HCT116 (cell line): ENCODE measurements at regions not wholly inside any gene's neighbourhood (a gene's known extent, or its start where the extent isn't known, plus 50 kb on each side); places are given as distances from the start of the nearest gene placed in this dataset.

Experiments
- ATAC-seq: fragments of 200-7000 bp; cut with Tn5 transposase; 2 replicates; pipeline ENCODE4 v1.9.1; 2020; ENCODE audit warnings: mild to moderate bottlenecking, moderate library complexity
- BruUV-seq: library from RNA; stranded (reverse); fragments of 400-500 nt; replicated peaks from 2 replicates; lab custom pipeline; 2021; lab: Mats Ljungman, UMichigan
- CTCF ChIA-PET: fragments of 300-600 bp; sonication (Branson Sonifier 250); formaldehyde crosslinking; loops from one replicate; lab custom pipeline; 2021; ENCODE audit warnings: antibody characterized with exemption; lab: Charles Lee
- POLR2A ChIA-PET: fragments of 300-600, 350-600 bp; sonication (Branson Sonifier 250); formaldehyde crosslinking; loops from one replicate; lab custom pipeline; 2021; ENCODE audit warnings: antibody characterized with exemption; lab: Charles Lee
- RAD21 ChIA-PET, 2 experiments: fragments of 300-600 bp; sonication (Branson Sonifier 250); formaldehyde crosslinking; loops; one replicate each; lab custom pipeline; 2023; ENCODE audit warnings: low total read pairs in 2 of 2; ENCODE audit not compliant: uncharacterized antibody in 2 of 2, unreplicated experiment in 2 of 2, low non-redundant PET in 1 of 2; lab: Charles Lee
- DNase-seq: peaks from one replicate; pipeline ENCODE4 v3.0.0-alpha.2; 2010; ENCODE audit warnings: low read depth, low spot score
- H2AFZ ChIP-seq: fragments of 200-600 bp; shearing (Covaris generic), sonication (generic); 2 replicates; pipeline ENCODE4 v1.6.1; 2017; ENCODE audit warnings: low read depth, mixed run types, mixed read lengths, antibody characterized with exemption, low read length; ENCODE audit not compliant: poor library complexity, severe bottlenecking
- H3K27ac ChIP-seq: 2 replicates; pipeline ENCODE4 v1.5.1; 2012; ENCODE audit warnings: low read depth, low read length
- H3K27me3 ChIP-seq: fragments of 200-600 bp; sonication (generic); 2 replicates; pipeline ENCODE4 v1.6.1; 2016; ENCODE audit warnings: mixed run types, low read length, mixed read lengths; ENCODE audit not compliant: insufficient read depth
- H3K36me3 ChIP-seq, 2 experiments: fragments of 200-500 bp in 1 of 2; fragments of 200-600 bp in 1 of 2; sonication (Bioruptor generic) in 1 of 2; sonication (generic) in 1 of 2; 2 replicates each; pipeline versions ENCODE4 v1.5.1 to v1.6.1; 2014 to 2016; ENCODE audit warnings: low read length in 2 of 2, inconsistent platforms in 1 of 2, mixed read lengths in 1 of 2, mixed run types in 1 of 2; ENCODE audit not compliant: insufficient read depth in 2 of 2, control insufficient read depth in 1 of 2
- H3K4me1 ChIP-seq, 2 experiments: fragments of 200-600 bp in 1 of 2; sonication (generic) in 1 of 2; 2 replicates each; pipeline versions ENCODE4 v1.5.1 to v1.6.1; 2012 to 2017; ENCODE audit warnings: low read length in 2 of 2, inconsistent platforms in 1 of 2, mild to moderate bottlenecking in 1 of 2, mixed read lengths in 1 of 2, mixed run types in 1 of 2, moderate library complexity in 1 of 2; ENCODE audit not compliant: insufficient read depth in 2 of 2, control insufficient read depth in 1 of 2
- H3K4me2 ChIP-seq: fragments of 200-600 bp; sonication (generic); 2 replicates; pipeline ENCODE4 v1.6.1; 2017; ENCODE audit warnings: mixed run types, low read length, mixed read lengths
- H3K4me3 ChIP-seq, 2 experiments: fragments of 200-600 bp in 1 of 2; sonication (generic) in 1 of 2; replicated peaks in 1 of 2; 2 replicates each; pipeline ENCODE4 v1.5.1; 2011 to 2016; ENCODE audit warnings: low read length in 2 of 2, control low read depth in 1 of 2, low read depth in 1 of 2, mild to moderate bottlenecking in 1 of 2, mixed read lengths in 1 of 2, mixed run types in 1 of 2
- H3K79me2 ChIP-seq: fragments of 200-600 bp; sonication (generic); 2 replicates; pipeline ENCODE4 v1.6.1; 2017; ENCODE audit warnings: mild to moderate bottlenecking, mixed run types, low read length, moderate library complexity, mixed read lengths; ENCODE audit not compliant: insufficient read depth
- H3K9ac ChIP-seq: fragments of 200-600 bp; sonication (generic); 2 replicates; pipeline ENCODE4 v1.6.1; 2016; ENCODE audit warnings: low read length, mixed read lengths
- H3K9me2 ChIP-seq: fragments of 200-600 bp; sonication (generic), shearing (Covaris generic); 2 replicates; pipeline ENCODE4 v1.6.1; 2017; ENCODE audit warnings: mixed run types, mild to moderate bottlenecking, moderate library complexity; ENCODE audit not compliant: insufficient read depth
- H3K9me3 ChIP-seq, 2 experiments: fragments of 200-500 bp in 1 of 2; fragments of 200-600 bp in 1 of 2; sonication (Bioruptor generic) in 1 of 2; sonication (generic) in 1 of 2; 2 replicates each; pipeline ENCODE4 v1.6.1; 2014 to 2017; ENCODE audit warnings: low read length in 2 of 2, mixed read lengths in 2 of 2, inconsistent platforms in 1 of 2, low read depth in 1 of 2, mild to moderate bottlenecking in 1 of 2, mixed run types in 1 of 2, moderate library complexity in 1 of 2; ENCODE audit not compliant: control insufficient read depth in 1 of 2, insufficient read depth in 1 of 2
- H4K20me1 ChIP-seq: fragments of 200-600 bp; sonication (generic), shearing (Covaris generic); 2 replicates; pipeline ENCODE4 v1.6.1; 2017; ENCODE audit warnings: mixed run types, mild to moderate bottlenecking, moderate library complexity; ENCODE audit not compliant: insufficient read depth
- EZH2phosphoT487 ChIP-seq: fragments of 200-600 bp; IDR thresholded peaks from 2 replicates; pipeline ENCODE4 v1.6.1; 2018; ENCODE audit warnings: antibody characterized with exemption, borderline replicate concordance
- FOSL1 ChIP-seq: IDR thresholded peaks from 2 replicates; pipeline ENCODE4 v1.6.1; 2012; ENCODE audit warnings: low read depth
- MAX ChIP-seq: IDR thresholded peaks from 2 replicates; pipeline ENCODE4 v1.6.1; 2012
- POLR2A ChIP-seq: IDR thresholded peaks from 2 replicates; pipeline ENCODE4 v1.7.0; 2011; ENCODE audit warnings: borderline replicate concordance; ENCODE audit not compliant: insufficient read depth, insufficient read length; ENCODE audit errors: extremely low read depth
- POLR2AphosphoS5 ChIP-seq: IDR thresholded peaks from 2 replicates; pipeline ENCODE4 v1.6.1; 2011; ENCODE audit warnings: mild to moderate bottlenecking, low read depth, low read length, moderate library complexity
- SIN3A ChIP-seq: IDR thresholded peaks from 2 replicates; pipeline ENCODE4 v1.6.1; 2012; ENCODE audit warnings: low read depth
- TCF7L2 ChIP-seq: IDR thresholded peaks from 2 replicates; pipeline ENCODE4 v1.7.0; 2011; ENCODE audit warnings: borderline replicate concordance, inconsistent platforms; ENCODE audit not compliant: insufficient read depth, insufficient read length; ENCODE audit errors: extremely low read depth
- intact Hi-C: fragments of 100-400 bp; cut with micrococcal nuclease; formaldehyde crosslinking; loops from 2 replicates; pipeline ENCODE4 v1.10.0; 2022

DNA sequence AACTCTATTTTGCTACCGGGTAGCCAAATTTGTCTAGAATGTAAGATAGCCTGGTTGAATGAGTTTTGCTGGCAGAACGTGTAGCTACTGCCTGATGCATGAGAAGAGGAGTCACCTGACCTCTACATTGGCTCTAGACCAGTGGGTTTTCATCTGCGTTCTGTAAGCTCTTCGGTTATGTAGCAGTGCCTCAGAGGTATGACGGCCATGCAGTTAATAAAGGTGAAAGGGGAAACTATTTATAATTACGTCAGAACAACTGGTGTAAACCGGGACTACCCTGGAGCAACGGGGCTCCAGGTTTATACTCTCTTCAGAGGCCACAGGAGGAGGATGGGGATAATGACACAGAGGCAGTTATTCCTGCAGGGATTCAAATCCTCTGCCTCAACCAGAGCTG is 173.4 kb upstream of the KITLG start:
- no peak overlapping the region for H3K4me2 ChIP-seq
- intact Hi-C loops: no loop called here
- ChIA-PET RAD21 (no interaction called here), POLR2A (no interaction called here), CTCF (no interaction called here)
- H2AFZ ChIP-seq: peak overlapping the region; percentile 13
- no peaks in the 10 kb centered on the region for H3K9me2 ChIP-seq
- H3K4me3 ChIP-seq: no peak overlapping the region
- no peak for ATAC-seq
- no peak overlapping the region for H3K27ac ChIP-seq
- no peaks in the 10 kb centered on the region for H3K27me3 ChIP-seq
- H4K20me1 ChIP-seq: no peaks in the 10 kb centered on the region
- TF ChIP-seq POLR2A (peak; percentile 70), POLR2AphosphoS5 (no peak), TCF7L2 (peak; percentile 51)
- peaks cover under 1 to 19% of the 10 kb centered on the region in 2 experiments; a peak in 3 of 4 replicates for H3K4me1 ChIP-seq
- no peaks in the 10 kb centered on the region for H3K79me2 ChIP-seq
- 0 out of 4 replicates have a peak, but pooled peaks cover 0 to 4% of the 10 kb centered on the region in 2 experiments for H3K36me3 ChIP-seq
- no peak for DNase-seq
- no peak overlapping the region for H3K9ac ChIP-seq
- BruUV-seq: no TSS peak
- peaks cover 0 to 3% of the 10 kb centered on the region in 2 experiments; a peak in 1 of 4 replicates for H3K9me3 ChIP-seq

DNA sequence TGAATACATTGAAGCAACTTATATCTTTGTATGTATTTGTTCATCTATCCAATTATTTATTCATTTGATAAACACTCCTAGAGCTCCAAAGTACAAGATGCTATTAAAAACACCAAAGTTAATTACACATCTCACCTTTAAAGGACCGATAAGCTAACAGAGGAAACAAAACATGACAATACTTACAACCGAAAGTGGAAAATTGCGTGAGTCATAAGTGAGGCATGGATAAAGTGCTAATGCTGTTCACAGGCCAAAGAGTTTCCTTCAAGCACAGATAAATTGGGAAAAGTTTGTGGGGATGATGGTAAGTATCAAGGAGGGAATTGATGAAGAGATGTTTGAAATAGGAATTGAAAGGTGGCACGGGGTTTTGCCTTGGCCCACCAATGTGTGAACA is 172.8 kb upstream of the KITLG start:
- H3K4me3 ChIP-seq: no peak overlapping the region
- ATAC-seq (no peak), DNase-seq (no peak)
- H3K79me2 ChIP-seq: no peaks in the 10 kb centered on the region
- RAD21 ChIA-PET: no interaction called here
- POLR2A ChIA-PET: no interaction called here
- peak overlapping the region; percentile 25 for H3K4me2 ChIP-seq
- 0 out of 4 replicates have a peak, but pooled peaks cover 0 to 4% of the 10 kb centered on the region in 2 experiments for H3K36me3 ChIP-seq
- no peaks in the 10 kb centered on the region for H3K27me3 ChIP-seq
- no peak overlapping the region for H3K27ac ChIP-seq
- H3K4me1 ChIP-seq: peaks cover 5 to 20% of the 10 kb centered on the region in 2 experiments; a peak in 3 of 4 replicates
- no peaks in the 10 kb centered on the region for H3K9me2 ChIP-seq
- peak overlapping the region; percentile 13 for H2AFZ ChIP-seq
- intact Hi-C loops: no loop called here
- BruUV-seq: no TSS peak
- H3K9me3 ChIP-seq: peaks cover 0 to 3% of the 10 kb centered on the region in 2 experiments; a peak in 1 of 4 replicates
- no peak overlapping the region for H3K9ac ChIP-seq
- CTCF ChIA-PET: no interaction called here
- H4K20me1 ChIP-seq: no peaks in the 10 kb centered on the region
- TF ChIP-seq EZH2phosphoT487 (no peak), MAX (0 out of 2 replicates have a peak, but pooled peaks have one; percentile 16), FOSL1 (peak; percentile 36; the same call in 1 of the 2 replicates), TCF7L2 (peak; percentile 97), SIN3A (peak; percentile 25; the same call in 1 of the 2 replicates)
